Gastroesophageal sphincter (tissue), 3 donors: ENCODE measurements at regions not wholly inside any gene's neighbourhood (a gene's known extent, or its start where the extent isn't known, plus 50 kb on each side); places are given as distances from the start of the nearest gene placed in this dataset.

Source experiments
- CTCF ChIP-seq, 4 experiments: fragments of 200-600 bp in 2 of 4; fragments of 450-650 bp in 2 of 4; sonication (generic) in 1 of 4; IDR thresholded peaks; one replicate each; pipeline ENCODE4 v1.5.1; 2017 to 2019; ENCODE audit warnings: antibody characterized with exemption in 4 of 4, mild to moderate bottlenecking in 2 of 4, moderate library complexity in 2 of 4
- EP300 ChIP-seq: sonication (generic); formaldehyde crosslinking; IDR thresholded peaks from one replicate; pipeline ENCODE4 v1.6.1; 2017; ENCODE audit warnings: antibody characterized with exemption, mild to moderate bottlenecking
- POLR2AphosphoS5 ChIP-seq: sonication (generic); formaldehyde crosslinking; IDR thresholded peaks from one replicate; pipeline ENCODE4 v1.6.1; 2017; ENCODE audit warnings: antibody characterized with exemption

GRCh38 chr3:192013110-192013509 lies 552.1 kb downstream of the PYDC2 start:
- TF ChIP-seq CTCF (IDR thresholded peaks at IDR 0.05) (no peak), POLR2AphosphoS5 (no peak), EP300 (no peak)
